HG02938 (cell line): ENCODE measurements at regions not wholly inside any gene's neighbourhood (a gene's known extent, or its start where the extent isn't known, plus 50 kb on each side); places are given as distances from the start of the nearest gene placed in this dataset.

Experiments used
- ATAC-seq: cut with Tn5 transposase; IDR thresholded peaks from one replicate; pipeline ENCODE4 v1.9.1; 2021; ENCODE audit warnings: mild to moderate bottlenecking, moderate library complexity; ENCODE audit not compliant: unreplicated experiment

GRCh38 chr18:41758534-41758933 lies 196.5 kb upstream of the PIK3C3 start:
- ATAC-seq = no peak

- no peak for ATAC-seq
Observed at GRCh38 chr18:41756141-41756540, 198.9 kb upstream of the PIK3C3 start.

GRCh38 chr18:41754332-41754731 lies 200.7 kb upstream of the PIK3C3 start:
- no peak for ATAC-seq

DNA sequence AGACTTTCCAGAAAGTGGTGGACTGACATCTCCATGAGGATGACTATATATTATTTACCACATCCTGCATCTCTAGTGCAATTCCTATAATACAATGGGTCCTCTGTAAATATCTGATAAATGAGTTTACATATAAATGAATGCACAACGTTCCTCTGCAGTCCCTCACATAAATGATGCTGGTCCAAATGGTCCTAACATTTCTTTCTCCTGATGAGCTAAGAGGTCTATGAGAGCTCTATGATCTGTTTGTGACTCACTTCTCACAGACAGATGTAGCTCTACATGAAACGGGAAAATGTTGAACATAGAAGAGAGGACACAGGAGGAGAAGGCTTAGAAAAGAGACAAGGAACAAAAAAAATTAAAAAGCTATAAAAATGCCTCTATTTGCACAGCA lies 201.2 kb upstream of the PIK3C3 start:
- no peak for ATAC-seq

GRCh38 chr18:41752826-41753225 lies 202.2 kb upstream of the PIK3C3 start:
- no peak for ATAC-seq

GRCh38 chr18:41751652-41752051 lies 203.4 kb upstream of the PIK3C3 start:
- no peak for ATAC-seq

DNA sequence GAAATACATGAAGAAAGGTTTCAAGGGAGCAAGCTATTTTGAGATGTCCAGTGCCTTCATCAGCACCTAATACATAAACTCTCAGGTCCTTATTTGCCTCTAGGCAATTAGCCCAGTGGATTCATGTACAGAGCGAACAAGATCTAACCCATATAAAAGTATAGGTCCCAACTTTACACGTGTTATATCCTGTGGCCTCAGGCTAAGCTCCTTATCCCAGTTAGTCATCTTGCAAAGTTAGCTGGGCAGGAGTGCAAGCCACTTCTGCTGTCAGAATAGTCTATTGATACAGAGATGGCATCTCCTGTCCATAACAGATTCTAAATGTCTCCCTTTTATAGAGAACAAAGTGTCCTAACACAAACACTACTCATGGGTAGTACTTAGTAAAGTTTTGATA lies 203.9 kb upstream of the PIK3C3 start:
- no peak for ATAC-seq

DNA sequence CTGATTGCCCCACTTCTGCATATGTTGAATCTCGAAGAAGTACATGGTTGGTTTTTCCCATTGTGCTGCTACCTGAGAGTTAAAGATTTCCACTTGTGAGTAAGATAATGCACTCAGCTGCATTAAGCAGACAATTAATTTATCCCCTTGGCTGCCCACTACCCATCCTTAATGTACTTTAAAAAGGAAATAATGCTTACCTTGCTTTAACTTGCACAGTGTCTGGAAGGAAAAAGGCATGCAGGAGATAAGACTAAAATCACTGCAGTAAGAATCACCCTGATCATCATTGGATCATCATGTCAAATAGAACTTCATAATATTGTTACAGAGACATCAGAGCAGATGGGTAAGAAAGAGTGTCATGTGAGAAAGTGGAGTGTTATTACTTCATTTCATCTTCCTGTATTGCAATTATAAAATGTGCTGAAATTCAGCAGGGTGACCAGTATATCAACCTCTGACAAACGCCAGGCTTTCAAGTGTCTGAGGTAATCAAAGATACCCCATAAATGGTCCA lies 207.3 kb upstream of the PIK3C3 start:
- no peak for ATAC-seq

DNA sequence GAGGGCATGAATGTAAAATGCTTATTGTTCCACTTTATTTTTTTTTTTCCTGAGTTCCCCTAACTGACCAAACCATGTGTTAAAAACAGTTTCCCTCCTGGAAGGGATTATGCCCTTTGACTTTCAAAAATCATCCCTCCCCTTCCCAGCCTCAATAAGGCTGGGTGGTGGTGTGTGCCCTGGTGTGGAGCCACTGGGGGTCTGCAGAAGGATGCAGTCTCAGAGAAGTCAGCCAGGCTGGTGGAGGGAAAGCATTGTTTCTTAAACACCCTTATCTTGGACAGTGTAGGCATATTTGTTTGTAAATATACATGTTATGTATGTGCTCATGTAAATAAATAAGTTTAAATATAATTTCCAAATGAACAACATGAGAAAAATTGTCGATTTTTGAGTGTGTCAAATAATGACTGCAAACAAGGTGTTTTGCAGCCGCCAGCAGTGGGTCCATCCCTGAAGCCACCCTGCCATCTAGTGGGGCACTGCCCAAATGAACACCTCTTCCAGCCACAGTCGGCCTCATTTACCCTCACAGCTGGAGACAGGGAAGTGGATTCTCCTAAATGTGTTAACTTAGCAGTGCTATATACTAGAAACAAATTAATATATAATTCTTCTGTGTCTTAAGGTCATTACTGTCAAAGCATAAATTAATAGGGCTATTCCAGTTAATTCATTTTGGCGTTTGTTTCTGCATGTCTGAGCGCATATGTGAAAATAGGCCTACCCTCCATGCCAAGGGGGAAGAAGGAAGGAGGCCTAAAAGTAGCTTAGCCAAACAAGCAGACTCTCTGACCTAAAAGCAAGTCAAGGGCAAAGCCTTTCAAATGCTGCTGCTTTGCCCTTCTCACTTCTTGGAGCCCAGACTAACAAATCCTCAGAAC lies 209.6 kb upstream of the PIK3C3 start:
- ATAC-seq = peak; percentile 68

- no peak for ATAC-seq
Observed at GRCh38 chr18:41744421-41745030, 210.5 kb upstream of the PIK3C3 start.

GRCh38 chr18:41737218-41737617 lies 217.8 kb upstream of the PIK3C3 start:
- ATAC-seq = no peak

DNA sequence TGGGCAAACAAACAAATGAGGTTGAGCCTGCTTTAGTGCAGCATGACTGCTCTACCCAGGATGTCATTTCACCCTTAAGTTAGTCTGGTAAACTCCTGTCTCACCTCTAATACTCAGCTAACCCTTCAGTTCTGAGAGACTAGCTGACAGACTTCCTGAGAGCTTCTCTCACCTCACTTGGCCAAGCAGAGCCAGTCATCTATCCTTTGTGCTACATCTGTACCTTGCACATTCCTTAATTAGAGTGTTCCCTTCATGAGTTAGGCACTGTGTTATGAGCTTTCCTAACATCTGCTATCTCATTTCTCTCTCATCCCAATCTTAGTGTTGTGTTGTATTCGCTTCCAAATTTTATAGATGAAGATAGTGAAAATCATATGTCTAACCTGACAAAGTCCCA lies 220.1 kb upstream of the PIK3C3 start:
- no peak for ATAC-seq

GRCh38 chr18:41732356-41732755 lies 222.7 kb upstream of the PIK3C3 start:
- no peak for ATAC-seq

GRCh38 chr18:41731884-41732283 lies 223.2 kb upstream of the PIK3C3 start:
- ATAC-seq = no peak

- ATAC-seq = no peak
Observed at GRCh38 chr18:41724195-41724594, 230.8 kb upstream of the PIK3C3 start.

DNA sequence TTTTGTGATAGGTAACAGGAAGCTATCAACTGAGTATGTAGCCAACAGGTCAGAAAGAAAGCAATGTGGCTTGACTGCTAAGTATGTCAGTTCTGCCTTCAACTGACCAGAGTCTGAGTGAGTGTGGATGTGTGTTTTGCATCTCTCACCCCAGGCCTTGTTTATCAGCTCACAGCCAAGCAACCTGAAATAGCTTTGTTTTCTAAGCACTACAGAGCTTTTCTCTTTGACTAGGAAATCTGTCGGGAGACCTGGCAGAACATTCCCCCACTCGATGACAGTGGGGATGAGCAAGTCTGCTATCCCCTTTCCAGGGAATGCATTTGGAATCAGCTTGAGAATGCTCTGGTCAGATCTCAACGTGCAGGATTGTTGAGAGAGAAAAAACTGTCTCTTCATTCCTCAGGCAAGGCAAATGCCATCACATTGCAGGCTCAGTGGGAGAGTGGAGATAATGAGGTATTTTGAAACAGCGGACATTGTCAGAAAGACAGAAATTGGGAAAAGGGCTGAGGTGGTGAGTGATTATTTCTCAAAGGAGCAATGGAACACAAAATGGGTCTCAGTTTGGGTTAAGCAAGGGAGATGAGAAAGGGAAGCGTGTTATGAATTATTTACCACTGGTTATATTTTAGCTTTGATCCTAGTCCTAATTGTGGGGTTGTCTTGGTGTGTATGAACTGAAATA lies 233.8 kb upstream of the PIK3C3 start:
- ATAC-seq = no peak

DNA sequence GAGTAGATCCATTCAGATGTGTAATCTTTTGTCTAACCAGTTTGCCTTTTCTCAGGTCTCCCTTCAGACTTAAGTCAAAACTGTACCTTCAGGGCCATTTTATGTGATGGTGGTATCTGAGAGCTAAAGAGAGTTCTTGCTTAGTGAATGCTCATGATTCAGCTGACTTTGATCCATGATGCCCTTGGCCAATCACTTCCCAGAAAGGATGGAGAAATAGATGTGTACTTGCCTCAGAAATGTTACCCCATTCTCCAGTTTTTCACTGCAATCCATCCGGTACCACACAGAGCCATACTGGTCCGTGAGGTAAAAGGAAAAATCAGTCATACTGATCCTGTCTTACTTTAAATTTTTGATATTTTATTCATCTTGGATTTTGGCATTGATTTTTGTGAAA lies 234.8 kb upstream of the PIK3C3 start:
- no peak for ATAC-seq

- ATAC-seq = no peak
Observed at GRCh38 chr18:41719808-41720207, 235.2 kb upstream of the PIK3C3 start.

- no peak for ATAC-seq
Observed at GRCh38 chr18:41714872-41715271, 240.2 kb upstream of the PIK3C3 start.

- ATAC-seq = no peak
Observed at GRCh38 chr18:41713969-41714825, 240.8 kb upstream of the PIK3C3 start.

DNA sequence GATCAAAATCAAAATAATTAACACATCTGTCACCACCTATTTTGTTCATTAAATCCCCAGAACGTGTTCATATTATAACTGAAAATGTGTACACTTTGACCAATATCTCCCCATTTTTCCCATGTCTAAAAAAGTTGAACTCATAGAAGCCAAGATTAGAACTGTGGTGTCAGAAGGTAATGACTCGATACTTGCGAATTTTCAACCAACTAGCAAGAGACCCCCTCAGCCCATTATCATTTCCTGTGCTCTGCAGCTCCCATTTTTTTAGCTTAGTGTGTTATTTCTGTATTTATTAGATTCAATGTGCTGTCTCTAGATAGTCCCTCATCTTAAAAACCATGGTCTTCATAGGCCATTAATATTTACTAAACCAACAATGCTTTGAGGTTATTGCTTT lies 248.7 kb upstream of the PIK3C3 start:
- no peak for ATAC-seq
